H1 (cell line): ENCODE measurements at regions not wholly inside any gene's neighbourhood (a gene's known extent, or its start where the extent isn't known, plus 50 kb on each side); places are given as distances from the start of the nearest gene placed in this dataset.

Experiments used
- CTCF ChIA-PET: fragments of 300-600 bp; sonication (Branson Sonifier 250); formaldehyde crosslinking; loops from one replicate; lab custom pipeline; 2021; ENCODE audit not compliant: partially characterized antibody; lab: Charles Lee
- POLR2A ChIA-PET: fragments of 300-600 bp; sonication (Branson Sonifier 250); formaldehyde crosslinking; loops from one replicate; lab custom pipeline; 2021; ENCODE audit warnings: inconsistent platforms; ENCODE audit not compliant: partially characterized antibody; lab: Charles Lee
- DNase-seq, 2 experiments: peaks; one replicate each; pipeline versions ENCODE4 v3.0.0 to v3.0.0-alpha.2; 2010 to 2022; ENCODE audit warnings: low spot score in 2 of 2, low read depth in 1 of 2, mixed read lengths in 1 of 2
- FAIRE-seq: peaks from 2 replicates; lab custom pipeline; 2011; peaks lifted over from hg19 to GRCh38; lab: Jason Lieb, UNC
- H2AFZ ChIP-seq: 2 replicates; pipeline ENCODE4 v1.8.1; 2012; ENCODE audit warnings: low read length, inconsistent platforms
- H2AK5ac ChIP-seq: 2 replicates; pipeline ENCODE4 v1.6.1; 2013; ENCODE audit warnings: low read depth, low read length
- H2BK120ac ChIP-seq: replicated peaks from 2 replicates; pipeline ENCODE3; 2013; ENCODE audit warnings: low read depth, low read length, inconsistent platforms
- H2BK12ac ChIP-seq: 2 replicates; pipeline ENCODE4 v1.6.1; 2013; ENCODE audit warnings: low read depth, low read length
- H2BK15ac ChIP-seq: 2 replicates; pipeline ENCODE4 v1.6.1; 2013; ENCODE audit warnings: low read length
- H2BK20ac ChIP-seq: 2 replicates; pipeline ENCODE4 v1.6.1; 2013; ENCODE audit warnings: low read length
- H2BK5ac ChIP-seq: 2 replicates; pipeline ENCODE4 v1.6.1; 2013; ENCODE audit warnings: low read depth, low read length
- H3K14ac ChIP-seq: 2 replicates; pipeline ENCODE4 v1.6.1; 2013; ENCODE audit warnings: inconsistent platforms; ENCODE audit not compliant: insufficient read length
- H3K18ac ChIP-seq: 2 replicates; pipeline ENCODE4 v1.6.1; 2013; ENCODE audit warnings: low read length; ENCODE audit errors: extremely low read depth
- H3K23ac ChIP-seq: 2 replicates; pipeline ENCODE4 v1.6.1; 2013; ENCODE audit warnings: inconsistent platforms; ENCODE audit not compliant: insufficient read length
- H3K23me2 ChIP-seq: 2 replicates; pipeline ENCODE4 v1.6.1; 2013; ENCODE audit warnings: low read depth, low read length
- H3K27ac ChIP-seq: 2 replicates; pipeline ENCODE4 v1.6.1; 2011; ENCODE audit warnings: low read depth, low read length, inconsistent platforms
- H3K27me3 ChIP-seq, 4 experiments: replicated peaks in 1 of 4; 1 replicate in 1 of 4; 2 replicates in 3 of 4; pipeline versions ENCODE4 v1.6.1 to v1.8.1; 2011 to 2013; ENCODE audit warnings: low read length in 3 of 4, mild to moderate bottlenecking in 3 of 4, inconsistent platforms in 2 of 4, mixed read lengths in 2 of 4, moderate library complexity in 1 of 4; ENCODE audit not compliant: control insufficient read depth in 3 of 4, insufficient read depth in 3 of 4; ENCODE audit errors: extremely low read depth in 1 of 4
- H3K36me3 ChIP-seq, 4 experiments: 2 replicates each; pipeline versions ENCODE4 v1.6.1 to v1.8.1; 2011 to 2013; ENCODE audit warnings: mild to moderate bottlenecking in 4 of 4, low read length in 3 of 4, moderate library complexity in 2 of 4, control low read depth in 1 of 4, inconsistent platforms in 1 of 4; ENCODE audit not compliant: insufficient read depth in 4 of 4, control insufficient read depth in 2 of 4
- H3K4ac ChIP-seq: replicated peaks from 2 replicates; pipeline ENCODE3; 2013; ENCODE audit warnings: low read length, low read depth, mixed read lengths, inconsistent platforms; ENCODE audit not compliant: insufficient read length
- H3K4me1 ChIP-seq, 4 experiments: replicated peaks in 1 of 4; 1 replicate in 1 of 4; 2 replicates in 3 of 4; pipeline versions ENCODE4 v1.6.1 to v1.8.1; 2011 to 2013; ENCODE audit warnings: low read length in 3 of 4, inconsistent platforms in 2 of 4, mixed read lengths in 1 of 4; ENCODE audit not compliant: insufficient read depth in 4 of 4, control insufficient read depth in 3 of 4
- H3K4me2 ChIP-seq, 2 experiments: 2 replicates each; pipeline versions ENCODE4 v1.6.1 to v1.8.1; 2011 to 2013; ENCODE audit warnings: low read depth in 2 of 2, low read length in 2 of 2, control low read depth in 1 of 2, inconsistent platforms in 1 of 2, mild to moderate bottlenecking in 1 of 2; ENCODE audit not compliant: insufficient read depth in 1 of 2
- H3K4me3 ChIP-seq, 4 experiments: fragments of 200-600, 300-600 bp in 1 of 4; sonication (generic), shearing (Covaris generic), sonication (Bioruptor Twin) in 1 of 4; 2 replicates each; pipeline versions ENCODE4 v1.5.1 to v1.8.1; 2011 to 2016; ENCODE audit warnings: low read length in 4 of 4, low read depth in 3 of 4, control low read depth in 2 of 4, inconsistent platforms in 2 of 4, mild to moderate bottlenecking in 2 of 4, mixed read lengths in 1 of 4, moderate library complexity in 1 of 4; ENCODE audit not compliant: insufficient read depth in 2 of 4; ENCODE audit errors: extremely low read depth in 1 of 4
- H3K56ac ChIP-seq: replicated peaks from 2 replicates; pipeline ENCODE3; 2013; ENCODE audit warnings: low read depth, mild to moderate bottlenecking, mixed read lengths, low read length, inconsistent platforms; ENCODE audit not compliant: insufficient read length
- H3K79me1 ChIP-seq: 2 replicates; pipeline ENCODE4 v1.6.1; 2013; ENCODE audit warnings: low read depth, low read length, control low read depth
- H3K79me2 ChIP-seq, 2 experiments: 2 replicates each; pipeline versions ENCODE4 v1.6.1 to v1.8.1; 2012 to 2013; ENCODE audit warnings: low read length in 2 of 2, mild to moderate bottlenecking in 2 of 2, inconsistent platforms in 1 of 2; ENCODE audit not compliant: insufficient read depth in 2 of 2, control insufficient read depth in 1 of 2
- H3K9ac ChIP-seq, 4 experiments: replicated peaks in 1 of 4; 1 replicate in 1 of 4; 2 replicates in 3 of 4; pipeline versions ENCODE4 v1.6.1 to v1.8.1; 2011 to 2013; ENCODE audit warnings: low read depth in 3 of 4, low read length in 3 of 4, control low read depth in 2 of 4, mild to moderate bottlenecking in 2 of 4, moderate library complexity in 2 of 4, inconsistent platforms in 1 of 4; ENCODE audit errors: extremely low read depth in 1 of 4
- H3K9me3 ChIP-seq, 2 experiments: 2 replicates each; pipeline versions ENCODE4 v1.6.1 to v1.8.1; 2012 to 2013; ENCODE audit warnings: mild to moderate bottlenecking in 2 of 2, moderate library complexity in 2 of 2, control low read depth in 1 of 2, inconsistent platforms in 1 of 2, low read depth in 1 of 2, low read length in 1 of 2, mixed read lengths in 1 of 2; ENCODE audit not compliant: insufficient read depth in 2 of 2
- H4K20me1 ChIP-seq, 2 experiments: replicated peaks in 1 of 2; 2 replicates each; pipeline versions ENCODE3 to v1.8.1; 2011 to 2013; ENCODE audit warnings: inconsistent platforms in 2 of 2, low read length in 2 of 2, mild to moderate bottlenecking in 1 of 2; ENCODE audit not compliant: insufficient read depth in 2 of 2, control insufficient read depth in 1 of 2
- H4K5ac ChIP-seq: 2 replicates; pipeline ENCODE4 v1.6.1; 2013; ENCODE audit warnings: low read length, low read depth, mixed read lengths, inconsistent platforms; ENCODE audit not compliant: insufficient read length
- H4K8ac ChIP-seq: 2 replicates; pipeline ENCODE4 v1.8.0; 2013; ENCODE audit warnings: mild to moderate bottlenecking, moderate library complexity, low read length, inconsistent platforms; ENCODE audit not compliant: insufficient read depth; ENCODE audit errors: extremely low read depth
- H4K91ac ChIP-seq: replicated peaks from 2 replicates; pipeline ENCODE3; 2013; ENCODE audit warnings: low read length, mixed read lengths, inconsistent platforms; ENCODE audit not compliant: insufficient read length
- BRCA1 ChIP-seq: IDR thresholded peaks from 2 replicates; pipeline ENCODE4 v1.6.1; 2012; ENCODE audit warnings: low read depth, low read length, improper control_type of control experiment
- EGR1 ChIP-seq: IDR thresholded peaks from 2 replicates; pipeline ENCODE4 v1.6.1; 2011; ENCODE audit warnings: low read depth, low read length, borderline replicate concordance
- FOSL1 ChIP-seq: IDR thresholded peaks from 2 replicates; pipeline ENCODE4 v1.6.1; 2011; ENCODE audit warnings: mild to moderate bottlenecking, low read depth, low read length, moderate library complexity; ENCODE audit not compliant: insufficient read depth
- KDM4A ChIP-seq: IDR thresholded peaks from one replicate; pipeline ENCODE4 v1.7.1; 2012; ENCODE audit warnings: low read depth, mild to moderate bottlenecking, moderate library complexity, low read length, inconsistent platforms; ENCODE audit not compliant: severe bottlenecking
- RXRA ChIP-seq: IDR thresholded peaks from 2 replicates; pipeline ENCODE4 v1.6.1; 2011; ENCODE audit warnings: low read depth, mild to moderate bottlenecking, low read length, moderate library complexity; ENCODE audit not compliant: insufficient read depth
- SAP30 ChIP-seq: fragments of 300-600 bp; sonication (generic); IDR thresholded peaks from 2 replicates; pipeline ENCODE4 v1.7.1; 2012; ENCODE audit warnings: low read length, moderate library complexity, mild to moderate bottlenecking, inconsistent platforms; ENCODE audit not compliant: insufficient read depth, insufficient replicate concordance
- SP1 ChIP-seq: IDR thresholded peaks from 2 replicates; pipeline ENCODE4 v1.6.1; 2011; ENCODE audit warnings: low read depth, low read length
- SP2 ChIP-seq: IDR thresholded peaks from 2 replicates; pipeline ENCODE4 v1.6.1; 2012; ENCODE audit warnings: mild to moderate bottlenecking, low read length, inconsistent platforms
- SRF ChIP-seq: IDR thresholded peaks from 2 replicates; pipeline ENCODE4 v1.6.1; 2011; ENCODE audit warnings: mild to moderate bottlenecking, low read depth, low read length, moderate library complexity
- TAF1 ChIP-seq: IDR thresholded peaks from 2 replicates; pipeline ENCODE4 v1.6.1; 2011; ENCODE audit warnings: mild to moderate bottlenecking, low read depth, low read length
- TEAD4 ChIP-seq: IDR thresholded peaks from 2 replicates; pipeline ENCODE4 v1.6.1; 2012; ENCODE audit warnings: low read depth, low read length, inconsistent platforms, mixed read lengths
- YY1 ChIP-seq: IDR thresholded peaks from 2 replicates; pipeline ENCODE4 v1.6.1; 2011; ENCODE audit warnings: low read depth, mild to moderate bottlenecking, low read length
- WGBS, 2 experiments: shearing (Covaris generic) in 1 of 2; methylation state at CpG; one replicate each; pipeline versions ENCODE4 v1.1.6 to v1.1.7; 2013 to 2015; ENCODE audit warnings: low lambda C conversion rate in 2 of 2, mixed read lengths in 2 of 2, inconsistent platforms in 1 of 2, low coverage in 1 of 2, missing lambda C conversion rate in 1 of 2; ENCODE audit not compliant: insufficient replicate concordance in 2 of 2, insufficient coverage in 1 of 2, insufficient read length in 1 of 2; ENCODE audit errors: extremely low coverage in 1 of 2, missing lambda C conversion rate in 1 of 2; 5-methylcytosine and 5-hydroxymethylcytosine counted together
- TF ChIP-seq, protein P1 (sequence below): IDR thresholded peaks from 2 replicates; pipeline ENCODE4 v1.6.1; 2012; ENCODE audit warnings: inconsistent platforms
- TF ChIP-seq, protein P2 (sequence below): IDR thresholded peaks from 2 replicates; pipeline ENCODE4 v1.6.1; 2011; ENCODE audit warnings: low read length, improper control_type of control experiment

DNA sequence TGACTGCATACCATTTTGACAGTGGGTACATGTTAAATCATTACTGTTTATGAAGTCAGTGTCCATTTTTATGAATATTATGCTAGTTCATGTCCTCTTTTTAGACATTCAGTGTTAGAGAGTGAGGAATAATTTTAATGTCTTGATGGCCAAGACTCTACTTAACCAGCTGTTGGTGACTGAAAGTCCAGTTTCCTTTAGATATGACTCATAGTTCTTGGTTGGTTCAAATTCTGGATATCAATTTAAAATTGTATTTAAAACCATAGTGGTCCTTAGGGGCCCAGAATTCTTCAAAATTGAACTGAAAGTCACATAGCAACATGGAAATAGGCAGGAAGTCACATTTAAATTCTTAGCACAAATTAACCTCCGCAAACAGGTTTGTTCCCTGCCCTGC, 196.5 kb upstream of the PRPS1L1 start:
- TF ChIP-seq SAP30 (no peak), KDM4A (no peak), FOSL1 (no peak), RXRA (no peak), YY1 (no peak), EGR1 (no peak), BRCA1 (no peak), TAF1 (no peak), SRF (no peak), SP2 (no peak), TEAD4 (no peak), SP1 (no peak)
- TF ChIP-seq, protein P1, sequence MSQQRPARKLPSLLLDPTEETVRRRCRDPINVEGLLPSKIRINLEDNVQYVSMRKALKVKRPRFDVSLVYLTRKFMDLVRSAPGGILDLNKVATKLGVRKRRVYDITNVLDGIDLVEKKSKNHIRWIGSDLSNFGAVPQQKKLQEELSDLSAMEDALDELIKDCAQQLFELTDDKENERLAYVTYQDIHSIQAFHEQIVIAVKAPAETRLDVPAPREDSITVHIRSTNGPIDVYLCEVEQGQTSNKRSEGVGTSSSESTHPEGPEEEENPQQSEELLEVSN: no peak
- TF ChIP-seq, protein P2, sequence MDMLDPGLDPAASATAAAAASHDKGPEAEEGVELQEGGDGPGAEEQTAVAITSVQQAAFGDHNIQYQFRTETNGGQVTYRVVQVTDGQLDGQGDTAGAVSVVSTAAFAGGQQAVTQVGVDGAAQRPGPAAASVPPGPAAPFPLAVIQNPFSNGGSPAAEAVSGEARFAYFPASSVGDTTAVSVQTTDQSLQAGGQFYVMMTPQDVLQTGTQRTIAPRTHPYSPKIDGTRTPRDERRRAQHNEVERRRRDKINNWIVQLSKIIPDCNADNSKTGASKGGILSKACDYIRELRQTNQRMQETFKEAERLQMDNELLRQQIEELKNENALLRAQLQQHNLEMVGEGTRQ: no peak
- Histone ChIP-seq H3K23ac (no peak overlapping the region), H2BK5ac (no peak overlapping the region), H3K27me3 (peaks cover 0 to 1% (median 0%) of the 10 kb centered on the region in 4 experiments; a peak in 1 of 7 replicates), H3K18ac (no peak overlapping the region), H3K79me1 (no peaks in the 10 kb centered on the region), H2AFZ (0 out of 2 replicates have a peak overlapping the region, but pooled peaks have one; percentile 3), H3K4ac (no peak overlapping the region), H4K8ac (no peak overlapping the region), H3K4me2 (no peak overlapping the region), H3K4me1 (no peaks in the 10 kb centered on the region), H2BK120ac (no peak overlapping the region), H3K27ac (no peak overlapping the region), H3K36me3 (no peaks in the 10 kb centered on the region), H3K23me2 (no peaks in the 10 kb centered on the region), H3K9me3 (no peaks in the 10 kb centered on the region), H3K9ac (no peak overlapping the region), H3K79me2 (no peaks in the 10 kb centered on the region), H3K4me3 (no peak overlapping the region), H4K91ac (no peak overlapping the region), H4K20me1 (no peaks in the 10 kb centered on the region), H2BK12ac (no peak overlapping the region), H3K56ac (no peak overlapping the region), H3K14ac (no peak overlapping the region), H2BK15ac (no peak overlapping the region), H2BK20ac (no peak overlapping the region), H4K5ac (no peak overlapping the region), H2AK5ac (no peak overlapping the region)
- ChIA-PET POLR2A (interaction anchor here (0.5 kb wide), 1 partner anchor 124 kb away, joined by 3 read pairs; no protein-coding TSS in a partner anchor), CTCF (interaction anchor here (0.6 to 1.3 kb wide), 2 partner anchors 10 to 1226 kb away, joined by 3 to 4 read pairs; no protein-coding TSS in a partner anchor)
- WGBS, 2 experiments: 86% methylated on average over 1 of the region's 1 CpG; no CpG with 5 or more reads in 1 of the 2 experiments
- no peak for DNase-seq
- no peak for FAIRE-seq
